GM19467 (cell line): ENCODE measurements at regions not wholly inside any gene's neighbourhood (a gene's known extent, or its start where the extent isn't known, plus 50 kb on each side); places are given as distances from the start of the nearest gene placed in this dataset.

ENCODE experiments used
- ATAC-seq: cut with Tn5 transposase; IDR thresholded peaks from one replicate; pipeline ENCODE4 v1.9.1; 2021; ENCODE audit warnings: mild to moderate bottlenecking, moderate library complexity; ENCODE audit not compliant: unreplicated experiment

- no peak for ATAC-seq
These were observed 124.6 kb upstream of the BOD1 start for GRCh38 chr5:173741087-173741486.

GRCh38 chr5:173741729-173742431 lies 125.4 kb upstream of the BOD1 start:
- peak; percentile 1 for ATAC-seq

GRCh38 chr5:173742432-173742816 lies 126.0 kb upstream of the BOD1 start:
- peak; percentile 69 for ATAC-seq

- ATAC-seq, result peak; percentile 32
These were observed 127.3 kb upstream of the BOD1 start for GRCh38 chr5:173743641-173744343.

- ATAC-seq, result no peak
These were observed 128.1 kb upstream of the BOD1 start for GRCh38 chr5:173744551-173744950.

DNA sequence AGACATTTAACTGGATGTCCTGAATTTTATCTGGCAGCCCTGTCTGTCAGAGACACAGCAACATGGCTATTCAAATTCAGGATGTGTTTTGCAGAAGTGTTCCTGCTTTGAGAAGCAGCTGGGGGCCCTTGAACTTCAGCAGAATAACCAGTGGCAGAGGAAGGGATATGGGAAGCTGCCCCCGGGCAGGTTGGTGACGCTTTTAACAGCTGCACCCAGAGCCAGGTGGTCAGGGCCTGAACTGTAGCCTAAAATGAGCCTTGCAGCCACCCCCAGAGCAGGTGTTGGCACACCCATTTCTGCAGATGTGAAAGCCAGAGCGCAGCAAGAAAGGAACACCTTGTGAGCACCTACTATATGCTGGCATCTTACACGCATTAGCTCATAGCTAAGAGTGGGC lies 128.7 kb upstream of the BOD1 start:
- peak; percentile 53 for ATAC-seq

DNA sequence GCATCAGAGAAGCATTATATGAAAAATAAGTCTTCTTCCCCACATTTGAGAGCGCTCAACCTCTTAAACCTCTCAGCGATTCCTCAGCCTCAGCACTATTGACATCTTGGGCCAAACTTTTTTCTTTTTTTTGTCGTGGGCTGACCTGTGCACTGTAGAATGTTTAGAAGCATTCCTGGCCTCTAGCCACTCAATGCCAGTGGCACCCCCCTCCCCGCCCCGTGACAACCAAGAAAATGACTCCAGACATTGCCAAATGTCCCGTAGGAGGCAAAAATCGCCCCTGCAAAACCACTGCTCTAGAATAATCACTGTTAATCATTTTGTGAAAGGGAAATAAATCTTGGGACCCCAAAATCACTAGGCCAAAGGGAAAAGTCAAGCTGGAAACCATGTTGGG lies 129.1 kb upstream of the BOD1 start:
- no peak for ATAC-seq

DNA sequence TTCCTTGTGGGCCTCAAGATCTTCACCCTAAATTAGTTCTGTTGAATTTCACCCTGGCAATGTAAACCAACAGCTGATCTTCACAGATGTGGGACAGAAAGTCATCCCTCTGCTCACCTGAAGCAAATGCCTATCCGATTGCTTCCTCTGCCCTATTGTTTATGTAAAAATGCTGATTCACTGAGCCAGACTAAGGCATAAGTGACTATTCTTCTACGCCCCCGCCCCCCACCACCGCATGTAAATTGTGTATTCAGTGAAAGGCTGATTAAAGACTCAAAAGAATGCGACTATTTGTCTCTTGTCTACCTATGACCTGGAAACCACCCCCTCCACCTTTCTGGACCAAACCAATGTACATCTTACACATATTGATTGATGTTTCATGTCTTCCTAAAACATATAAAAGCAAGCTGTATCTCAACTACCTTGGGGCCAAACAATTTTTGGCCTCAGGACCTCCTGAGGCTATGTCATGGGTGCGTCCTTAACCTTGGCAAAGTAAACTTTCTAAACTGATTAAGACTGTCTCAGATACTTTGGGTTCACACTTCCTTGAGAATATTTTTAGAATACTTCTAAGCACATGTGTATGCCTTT lies 129.7 kb upstream of the BOD1 start:
- ATAC-seq, result no peak

DNA sequence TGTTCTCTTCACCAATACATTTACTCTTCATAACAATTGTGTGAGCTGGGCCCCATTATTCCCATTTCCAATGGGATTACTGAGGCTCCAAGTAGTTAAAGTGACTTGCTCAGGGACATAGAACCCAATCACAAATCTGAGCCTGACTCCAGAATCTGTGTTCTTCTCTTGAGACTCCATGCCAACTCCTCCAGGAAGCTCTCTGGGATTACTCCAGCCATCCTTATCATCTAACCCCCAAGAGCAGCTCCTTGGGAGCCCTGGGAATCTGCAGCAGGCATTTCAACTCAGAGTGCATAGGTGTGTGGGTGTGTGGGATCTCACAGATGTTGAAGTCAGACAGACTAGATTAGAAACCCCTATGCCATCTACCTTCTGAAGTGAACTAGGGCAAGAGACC lies 131.4 kb upstream of the BOD1 start:
- no peak for ATAC-seq

DNA sequence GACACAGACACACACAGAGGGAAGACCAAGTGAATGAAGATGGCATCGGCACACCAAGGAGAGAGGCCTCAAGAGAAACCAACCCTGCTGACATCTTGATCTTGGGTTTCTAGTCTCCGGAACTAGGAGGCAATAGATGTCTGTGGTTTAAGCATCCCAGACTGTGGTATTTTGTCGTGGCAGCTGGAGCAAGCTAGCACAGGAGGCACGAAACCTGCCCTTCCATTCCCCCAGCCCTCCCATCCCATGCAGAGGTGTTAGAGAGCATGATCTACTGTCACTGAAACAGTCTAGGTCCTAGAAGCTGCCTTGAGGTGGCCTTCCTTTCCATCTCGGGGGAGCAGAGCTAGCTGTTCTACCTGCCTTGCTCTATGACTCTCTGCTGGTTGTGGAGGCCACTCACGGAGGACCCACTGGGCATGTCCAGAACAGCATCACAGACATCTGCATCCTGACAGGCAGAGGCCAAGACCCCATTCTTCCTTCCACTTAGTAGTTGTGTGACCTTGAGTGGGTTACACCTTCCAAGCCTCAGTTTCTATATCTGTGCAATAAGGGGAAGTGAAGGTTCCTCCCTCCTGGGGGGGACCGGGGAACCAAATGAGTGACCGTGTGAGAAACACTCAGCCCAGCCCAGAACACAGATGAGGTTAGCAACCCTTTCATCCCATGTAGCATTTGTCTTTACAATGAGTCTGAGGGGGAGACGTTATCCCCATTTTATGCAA lies 134.3 kb upstream of the BOD1 start:
- peak; percentile 54 for ATAC-seq

DNA sequence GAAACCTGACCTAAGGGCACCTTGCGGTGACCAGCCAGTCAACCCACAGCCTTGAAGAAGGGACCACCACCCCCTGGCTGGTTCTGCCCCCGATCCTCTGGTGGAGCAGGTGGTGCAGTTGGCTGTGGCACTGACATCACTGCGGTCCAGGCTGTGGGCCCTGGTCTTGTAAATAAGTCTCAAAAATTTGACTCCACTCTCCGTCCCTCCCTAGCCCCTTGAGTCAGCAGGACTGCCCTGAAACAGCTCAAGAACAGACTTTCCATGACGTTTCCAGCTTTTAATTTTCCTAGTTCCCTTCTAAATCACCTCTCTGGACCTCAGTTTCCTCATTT lies 134.8 kb upstream of the BOD1 start:
- ATAC-seq, result peak; percentile 48

GRCh38 chr5:173752653-173753052 lies 135.5 kb upstream of the CPEB4 start:
- ATAC-seq, result no peak

DNA sequence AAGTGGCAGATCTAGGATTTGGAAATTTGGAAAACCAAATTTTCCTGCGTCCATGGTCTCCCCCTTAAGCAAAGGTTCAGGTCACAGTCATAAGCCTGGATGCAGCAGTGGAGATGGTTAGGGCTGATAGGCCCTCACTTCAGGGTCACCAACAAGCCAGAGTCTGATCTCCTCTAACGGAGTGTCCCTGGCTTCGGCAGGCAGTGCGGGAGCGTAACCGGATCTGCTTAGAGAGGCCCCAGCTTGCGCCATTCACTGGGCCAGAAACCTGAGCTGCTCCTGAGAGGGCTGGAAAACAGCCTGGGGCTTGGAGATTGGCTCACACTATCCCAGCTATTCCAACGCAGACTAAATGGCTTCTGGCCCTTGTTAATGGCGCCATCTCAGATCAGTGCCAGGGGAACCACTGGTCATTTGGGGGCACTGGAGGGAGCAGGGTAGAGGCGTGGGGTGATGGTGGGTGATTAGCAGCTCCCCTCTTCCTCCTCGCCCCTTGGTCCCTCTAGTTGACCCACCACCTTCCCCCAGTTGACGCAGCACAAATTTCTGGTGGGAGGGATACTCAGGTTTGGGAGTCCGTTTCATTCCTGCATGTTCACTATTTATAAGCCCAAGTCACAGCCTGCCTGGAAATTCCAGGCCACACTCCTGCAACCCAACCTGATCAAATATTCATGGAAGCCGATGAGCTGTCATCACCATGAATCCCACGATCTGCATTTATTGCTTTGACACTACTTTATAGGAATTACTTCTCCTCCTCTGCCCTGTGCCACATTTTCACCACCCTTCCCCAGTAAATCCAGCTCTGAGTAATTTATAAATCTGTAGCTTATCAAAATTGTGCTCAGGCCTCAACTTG lies 134.6 kb upstream of the CPEB4 start:
- ATAC-seq, result no peak

- ATAC-seq, result no peak
These were observed 132.8 kb upstream of the CPEB4 start for GRCh38 chr5:173755319-173755718.

GRCh38 chr5:173757403-173758209 lies 130.5 kb upstream of the CPEB4 start:
- ATAC-seq, result no peak

- no peak for ATAC-seq
These were observed 129.5 kb upstream of the CPEB4 start for GRCh38 chr5:173758676-173759075.

GRCh38 chr5:173759691-173760090 lies 128.5 kb upstream of the CPEB4 start:
- ATAC-seq, result no peak

DNA sequence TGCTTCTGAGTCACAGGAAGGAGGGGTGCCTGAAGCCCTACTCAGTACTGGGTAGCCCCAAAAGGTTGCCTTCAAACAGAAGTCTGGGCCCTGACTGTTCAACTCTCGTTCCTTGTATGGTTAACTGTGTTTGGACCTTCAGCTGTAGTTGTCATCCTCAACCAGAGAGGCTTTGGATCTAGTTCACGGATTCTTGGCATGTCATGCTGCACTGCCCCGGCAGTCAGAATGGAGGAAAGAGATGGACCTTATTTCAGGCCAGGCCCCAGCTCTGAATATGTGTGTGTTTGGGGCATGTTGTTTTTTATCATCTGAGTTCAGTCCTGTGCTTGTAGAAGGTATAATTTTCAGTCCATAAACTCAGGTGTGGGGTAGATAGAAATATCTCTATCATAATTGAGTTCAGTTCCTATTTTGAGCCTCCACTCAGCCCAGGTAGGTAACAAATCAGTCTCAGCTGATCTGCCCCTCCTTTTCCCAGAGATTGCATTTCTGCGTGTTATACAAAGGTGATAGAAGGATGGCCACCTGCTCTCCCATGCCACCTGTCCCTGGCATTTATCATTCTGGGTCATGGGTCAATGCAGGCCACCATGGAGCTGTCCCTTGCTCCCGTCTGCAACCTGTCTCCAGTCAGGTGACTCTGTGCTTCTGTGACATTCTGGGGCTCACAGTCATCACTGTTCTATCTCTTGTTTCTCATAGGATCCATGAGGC lies 127.5 kb upstream of the CPEB4 start:
- ATAC-seq, result no peak

GRCh38 chr5:173761178-173761513 lies 127.0 kb upstream of the CPEB4 start:
- no peak for ATAC-seq
